Left ventricle myocardium inferior (tissue), 1 donor: ENCODE measurements at regions not wholly inside any gene's neighbourhood (a gene's known extent, or its start where the extent isn't known, plus 50 kb on each side); places are given as distances from the start of the nearest gene placed in this dataset.
"Not testable (repeated sequence)": the region's sequence is repeated elsewhere in the genome, so short reads cannot be mapped to it uniquely, and the experiment has no call there.

Experiments
- DNase-seq: peaks from one replicate; pipeline ENCODE4 v3.0.0-alpha.2; 2020
- H3K27ac ChIP-seq: fragments of 200-600 bp; replicated peaks from 2 replicates; pipeline ENCODE4 v1.8.0; 2021
- H3K27me3 ChIP-seq: fragments of 200-600 bp; 2 replicates; pipeline ENCODE4 v1.8.0; 2021; ENCODE audit warnings: low read depth
- H3K36me3 ChIP-seq: fragments of 200-600 bp; 2 replicates; pipeline ENCODE4 v1.8.0; 2021
- H3K4me1 ChIP-seq: fragments of 200-600 bp; 2 replicates; pipeline ENCODE4 v1.8.0; 2021
- H3K4me3 ChIP-seq: fragments of 200-600 bp; 2 replicates; pipeline ENCODE4 v1.8.0; 2021; ENCODE audit warnings: mild to moderate bottlenecking, moderate library complexity
- H3K9me3 ChIP-seq: fragments of 200-600 bp; replicated peaks from 2 replicates; pipeline ENCODE4 v1.8.0; 2021
- CTCF ChIP-seq: fragments of 200-600 bp; IDR thresholded peaks from 2 replicates; pipeline ENCODE4 v1.8.0; 2021; ENCODE audit warnings: antibody characterized with exemption, mild to moderate bottlenecking, borderline replicate concordance
- intact Hi-C: fragments of 100-400 bp; cut with micrococcal nuclease; formaldehyde crosslinking; loops from one replicate; pipeline ENCODE4 v1.11.0; 2022
- donor health status: DM: no; HTN: yes; CAD: no; lungs with severe emphysema.

- Histone ChIP-seq H3K27ac (no peak overlapping the region), H3K36me3 (no peaks in the 10 kb centered on the region), H3K27me3 (peaks cover 13% of the 10 kb centered on the region), H3K9me3 (peaks cover 3% of the 10 kb centered on the region), H3K4me3 (no peak overlapping the region), H3K4me1 (no peaks in the 10 kb centered on the region)
- intact Hi-C loops = no loop called here
- DNase-seq = no peak
- no peak for TF ChIP-seq CTCF
These were observed 73.8 kb upstream of the ELN start for GRCh38 chr7:73954181-73954580.

GRCh38 chr7:73954861-73955260 lies 73.1 kb upstream of the ELN start:
- Histone ChIP-seq H3K27ac (no peak overlapping the region), H3K27me3 (peaks cover 13% of the 10 kb centered on the region), H3K4me1 (no peaks in the 10 kb centered on the region), H3K9me3 (no peaks in the 10 kb centered on the region), H3K4me3 (no peak overlapping the region), H3K36me3 (no peaks in the 10 kb centered on the region)
- TF ChIP-seq CTCF = no peak
- intact Hi-C loops = no loop called here
- no peak for DNase-seq

- intact Hi-C loops = no loop called here
- H3K36me3 ChIP-seq = no peaks in the 10 kb centered on the region
- no peak for TF ChIP-seq CTCF
- no peaks in the 10 kb centered on the region for H3K4me1 ChIP-seq
- no peak overlapping the region for H3K4me3 ChIP-seq
- H3K27ac ChIP-seq = no peak overlapping the region
- no peaks in the 10 kb centered on the region for H3K27me3 ChIP-seq
- peaks cover 31% of the 10 kb centered on the region for H3K9me3 ChIP-seq
- DNase-seq = no peak
These were observed 67.4 kb upstream of the ELN start for GRCh38 chr7:73960548-73960947.

GRCh38 chr7:73961991-73962390 lies 66.0 kb upstream of the ELN start:
- H3K4me1 ChIP-seq, H3K27me3 ChIP-seq, H3K27ac ChIP-seq, H3K36me3 ChIP-seq, DNase-seq, H3K4me3 ChIP-seq, intact Hi-C loops: not testable (repeated sequence)
- H3K9me3 ChIP-seq = peaks cover 31% of the 10 kb centered on the region

GRCh38 chr7:73963252-73963822 lies 64.6 kb upstream of the ELN start:
- intact Hi-C loops = no loop called here
- TF ChIP-seq CTCF = no peak
- no peak overlapping the region for H3K4me3 ChIP-seq
- no peaks in the 10 kb centered on the region for H3K4me1 ChIP-seq
- H3K36me3 ChIP-seq = no peaks in the 10 kb centered on the region
- no peaks in the 10 kb centered on the region for H3K27me3 ChIP-seq
- H3K9me3 ChIP-seq = peaks cover 31% of the 10 kb centered on the region
- DNase-seq = no peak
- H3K27ac ChIP-seq = no peak overlapping the region

- no peak for TF ChIP-seq CTCF
- Histone ChIP-seq H3K4me1 (no peaks in the 10 kb centered on the region), H3K9me3 (peaks cover 31% of the 10 kb centered on the region), H3K27me3 (no peaks in the 10 kb centered on the region), H3K27ac (no peak overlapping the region), H3K36me3 (no peaks in the 10 kb centered on the region), H3K4me3 (no peak overlapping the region)
- DNase-seq = no peak
- intact Hi-C loops = no loop called here
These were observed 63.2 kb upstream of the ELN start for GRCh38 chr7:73964786-73965185.
